ENCODE measurements at regions not wholly inside any gene's neighbourhood (a gene's known extent, or its start where the extent isn't known, plus 50 kb on each side); places are given as distances from the start of the nearest gene placed in this dataset.

- ATAC-seq = no peak
- TF ChIP-seq PPARA (CRISPR knock-in tag; IDR thresholded peaks at IDR 0.05; ENCODE audit: borderline replicate concordance) (no peak), TCF4 (CRISPR knock-in tag; IDR thresholded peaks at IDR 0.05; ENCODE audit: borderline replicate concordance) (no peak), POU6F1 (CRISPR knock-in tag; IDR thresholded peaks at IDR 0.05; ENCODE audit: borderline replicate concordance, low read depth) (no peak), RARB (CRISPR knock-in tag; IDR thresholded peaks at IDR 0.05) (no peak), ZFP30 (CRISPR knock-in tag; IDR thresholded peaks at IDR 0.05) (no peak), BACH2 (CRISPR knock-in tag; IDR thresholded peaks at IDR 0.05; ENCODE audit: borderline replicate concordance) (no peak), ZNF565 (CRISPR knock-in tag; conservative IDR thresholded peaks at IDR 0.05; ENCODE audit: low read depth) (no peak), TOX (CRISPR knock-in tag; IDR thresholded peaks at IDR 0.05; ENCODE audit: borderline replicate concordance) (no peak), ZNF70 (CRISPR knock-in tag; IDR thresholded peaks at IDR 0.05) (no peak), PATZ1 (CRISPR knock-in tag; IDR thresholded peaks at IDR 0.05; ENCODE audit: borderline replicate concordance) (no peak), TSHZ2 (CRISPR knock-in tag; IDR thresholded peaks at IDR 0.05) (no peak), CREB5 (CRISPR knock-in tag; IDR thresholded peaks at IDR 0.05; ENCODE audit: low read depth) (no peak), ARNTL (CRISPR knock-in tag; IDR thresholded peaks at IDR 0.05; ENCODE audit: borderline replicate concordance, low read depth) (no peak), ZNF8 (CRISPR knock-in tag; IDR thresholded peaks at IDR 0.05) (no peak), ZFP3 (CRISPR knock-in tag; IDR thresholded peaks at IDR 0.05) (no peak), GLIS3 (CRISPR knock-in tag; IDR thresholded peaks at IDR 0.05) (no peak), ISL1 (CRISPR knock-in tag; IDR thresholded peaks at IDR 0.05) (no peak), OSR1 (CRISPR knock-in tag; IDR thresholded peaks at IDR 0.05) (no peak), CSDC2 (CRISPR knock-in tag; IDR thresholded peaks at IDR 0.05) (no peak), SNAI2 (CRISPR knock-in tag; IDR thresholded peaks at IDR 0.05) (no peak)
These were observed 453.3 kb upstream of the SALL3 start for GRCh38 chr18:78526275-78526674.

GRCh38 chr18:78526923-78527711, 452.5 kb upstream of the SALL3 start:
- ATAC-seq = no peak
- TF ChIP-seq TCF4 (CRISPR knock-in tag; IDR thresholded peaks at IDR 0.05; ENCODE audit: borderline replicate concordance) (no peak), SNAI2 (CRISPR knock-in tag; IDR thresholded peaks at IDR 0.05) (no peak), ZNF565 (CRISPR knock-in tag; conservative IDR thresholded peaks at IDR 0.05; ENCODE audit: low read depth) (no peak), ZNF70 (CRISPR knock-in tag; IDR thresholded peaks at IDR 0.05) (no peak), GLIS3 (CRISPR knock-in tag; IDR thresholded peaks at IDR 0.05) (no peak), ZFP30 (CRISPR knock-in tag; IDR thresholded peaks at IDR 0.05) (no peak)

- ATAC-seq = no peak
- TF ChIP-seq BACH2 (CRISPR knock-in tag; IDR thresholded peaks at IDR 0.05; ENCODE audit: borderline replicate concordance) (no peak), TOX (CRISPR knock-in tag; IDR thresholded peaks at IDR 0.05; ENCODE audit: borderline replicate concordance) (no peak), CSRNP3 (CRISPR knock-in tag; IDR thresholded peaks at IDR 0.05) (no peak), GLIS3 (CRISPR knock-in tag; IDR thresholded peaks at IDR 0.05) (no peak), POU6F1 (CRISPR knock-in tag; IDR thresholded peaks at IDR 0.05; ENCODE audit: borderline replicate concordance, low read depth) (no peak), RARB (CRISPR knock-in tag; IDR thresholded peaks at IDR 0.05) (no peak), CREB5 (CRISPR knock-in tag; IDR thresholded peaks at IDR 0.05; ENCODE audit: low read depth) (no peak), ZC3H10 (CRISPR knock-in tag; IDR thresholded peaks at IDR 0.05) (no peak), SNAI2 (CRISPR knock-in tag; IDR thresholded peaks at IDR 0.05) (no peak), ZNF8 (CRISPR knock-in tag; IDR thresholded peaks at IDR 0.05) (no peak), ARNTL (CRISPR knock-in tag; IDR thresholded peaks at IDR 0.05; ENCODE audit: borderline replicate concordance, low read depth) (no peak)
These were observed 451.6 kb upstream of the SALL3 start for GRCh38 chr18:78527984-78528383.
